Myocyte (in vitro differentiated cells): ENCODE measurements at regions not wholly inside any gene's neighbourhood (a gene's known extent, or its start where the extent isn't known, plus 50 kb on each side); places are given as distances from the start of the nearest gene placed in this dataset.
"Not testable (repeated sequence)": the region's sequence is repeated elsewhere in the genome, so short reads cannot be mapped to it uniquely, and the experiment has no call there.

Experiments used
- DNase-seq: peaks from one replicate; pipeline ENCODE4 v3.0.0-alpha.2; 2012; ENCODE audit warnings: low read depth

DNA sequence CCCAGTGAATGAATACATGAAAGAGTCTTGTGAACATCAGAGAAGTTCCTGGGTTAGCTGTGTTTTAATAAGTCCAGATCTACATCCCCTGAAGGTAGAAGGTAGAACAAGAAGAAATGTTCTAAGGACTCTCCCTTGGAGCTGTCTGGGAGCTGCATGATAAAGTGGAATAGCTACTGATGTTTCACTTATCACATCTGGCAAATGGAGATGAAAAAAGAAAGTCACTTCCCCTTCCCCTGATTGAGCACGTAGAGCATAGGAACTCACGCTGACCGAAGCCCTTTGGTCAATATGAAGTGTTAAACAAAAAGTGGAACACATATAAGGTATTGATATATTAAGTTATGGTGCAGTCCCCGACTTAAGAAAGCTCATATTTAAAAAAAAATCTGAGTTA lies 53.2 kb upstream of the PARP1 start:
- no peak for DNase-seq

DNA sequence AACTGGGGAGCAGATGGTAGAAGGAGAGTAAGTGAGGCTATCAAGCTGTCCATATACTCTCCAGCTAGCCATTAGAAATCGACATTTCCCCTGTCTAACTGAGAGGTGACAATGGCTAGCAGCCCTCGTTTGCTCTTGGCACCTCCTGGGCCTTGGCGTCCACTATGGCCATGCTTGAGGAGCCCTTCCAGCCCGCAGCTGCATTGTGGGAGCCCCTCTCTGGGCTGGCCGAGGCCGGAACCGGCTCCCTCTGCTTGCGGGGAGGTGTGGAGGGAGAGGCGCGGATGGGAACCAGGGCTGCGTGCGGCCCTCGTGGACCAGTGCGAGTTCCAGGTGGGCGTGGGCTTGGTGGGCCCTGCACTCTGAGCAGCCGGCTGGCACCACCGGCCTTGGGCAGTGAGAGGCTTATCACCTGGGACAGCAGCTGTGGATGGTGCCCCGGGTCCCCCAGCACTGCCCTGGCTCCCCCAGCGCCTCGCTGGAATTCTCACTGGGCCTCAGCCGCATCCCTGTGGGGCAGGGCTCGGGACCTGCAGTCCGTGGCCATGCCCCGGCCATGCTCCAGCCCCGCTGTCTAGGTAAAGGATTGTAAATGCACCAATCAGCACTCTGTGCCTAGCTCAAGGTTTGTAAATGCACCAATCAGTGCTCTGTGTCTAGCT lies 56.2 kb upstream of the PARP1 start:
- DNase-seq, result no peak

DNA sequence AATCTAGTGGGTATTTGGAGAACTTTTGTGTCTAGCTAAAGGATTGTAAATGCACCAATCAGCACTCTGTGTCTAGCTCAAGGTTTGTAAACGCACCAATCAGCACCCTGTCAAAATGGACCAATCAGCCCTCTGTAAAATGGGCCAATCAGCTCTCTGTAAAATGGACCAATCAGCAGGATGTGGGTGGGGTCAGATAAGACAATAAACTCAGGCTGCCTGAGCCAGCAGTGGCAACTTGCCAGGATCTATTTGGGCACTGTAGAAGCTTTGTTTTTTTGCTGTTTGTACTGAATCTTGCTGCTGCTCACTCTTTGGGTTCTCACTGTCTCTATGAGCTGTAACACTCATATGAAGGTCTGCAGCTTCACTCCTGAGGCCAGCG lies 56.7 kb upstream of the PARP1 start:
- DNase-seq, result not testable (repeated sequence)

DNA sequence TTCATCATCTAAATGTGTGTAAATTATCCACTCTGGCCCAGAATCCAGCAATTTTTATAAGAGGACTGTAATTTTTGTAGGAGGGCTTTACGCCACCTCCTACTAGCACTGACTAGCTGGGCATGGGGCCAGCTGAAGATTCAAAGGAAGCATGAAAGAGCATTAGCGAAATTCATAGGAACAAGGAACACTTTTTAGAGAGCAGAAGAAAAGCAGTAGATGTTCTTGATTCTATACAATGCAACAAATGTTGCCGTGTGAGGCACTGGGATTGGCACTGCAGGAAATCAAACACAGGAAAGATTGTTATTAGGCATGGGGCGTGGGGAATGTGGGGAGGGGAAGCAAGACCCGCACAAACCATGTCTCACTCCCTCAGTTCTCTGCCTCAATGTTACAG lies 58.4 kb upstream of the PARP1 start:
- no peak for DNase-seq

DNA sequence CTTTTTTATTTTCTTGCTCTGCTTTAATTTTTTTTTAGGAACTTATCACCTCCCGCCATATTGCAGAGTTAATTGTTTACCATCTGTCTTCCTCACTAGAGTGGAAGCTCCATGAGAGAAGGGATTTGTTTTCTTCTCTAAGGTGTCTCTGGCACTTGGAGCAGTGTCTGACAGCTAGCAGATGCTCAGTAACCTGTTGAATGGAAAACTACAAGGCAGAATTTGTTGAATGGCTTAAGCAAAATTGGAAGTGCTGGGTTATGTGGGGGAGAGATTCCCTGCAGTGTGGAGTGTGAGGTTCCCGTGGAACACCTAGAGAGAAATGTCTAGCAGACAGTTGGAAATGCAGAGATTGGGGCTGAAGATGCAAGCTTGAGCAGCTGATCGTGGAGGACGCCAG lies 59.5 kb upstream of the PARP1 start:
- DNase-seq, result no peak

DNA sequence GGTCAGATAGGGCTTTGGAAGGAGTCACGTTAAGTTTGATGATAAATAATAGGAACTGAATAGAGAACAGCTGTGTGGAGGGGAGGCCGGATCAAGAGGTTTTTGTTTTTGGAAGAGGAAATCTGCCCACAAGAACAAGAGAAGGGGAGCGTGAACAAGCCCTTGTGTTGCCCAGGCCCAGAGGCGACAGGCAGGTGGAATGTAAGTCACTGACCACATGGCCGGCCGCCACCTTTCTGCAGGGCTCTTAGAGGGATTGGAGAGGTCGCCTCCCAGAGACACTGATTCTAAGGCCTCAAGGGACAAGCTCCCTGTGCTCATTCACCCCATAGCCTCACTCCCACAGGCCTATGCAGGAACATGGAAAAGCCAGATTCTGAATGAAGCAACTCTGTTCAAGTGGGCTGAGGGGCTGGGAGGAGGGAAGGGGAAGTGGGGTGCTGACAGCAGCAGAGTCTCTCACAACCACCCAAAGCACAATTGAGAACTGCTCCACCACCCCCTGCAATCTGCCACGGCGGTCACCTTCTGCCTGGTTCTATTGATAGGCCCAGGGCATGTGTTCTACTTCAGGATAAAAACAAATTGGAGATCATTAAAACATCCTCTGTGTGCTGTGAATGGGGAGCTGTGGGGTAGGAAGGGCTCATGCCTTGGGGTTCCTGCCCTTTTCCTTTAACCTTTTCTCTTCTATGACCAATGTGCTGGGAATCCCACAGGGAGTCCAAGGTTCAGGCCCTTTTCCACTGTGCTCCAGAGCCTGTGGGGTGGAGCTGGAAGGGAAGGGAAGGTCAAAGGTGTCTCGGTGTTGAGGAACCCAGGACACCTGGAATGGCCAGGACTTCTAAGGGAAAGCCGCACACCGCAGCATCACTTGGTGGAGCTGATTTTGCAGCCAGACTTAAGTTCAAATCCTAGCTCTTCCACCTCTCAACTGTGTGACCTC lies 63.3 kb upstream of the PARP1 start:
- peak; percentile 26 for DNase-seq

DNA sequence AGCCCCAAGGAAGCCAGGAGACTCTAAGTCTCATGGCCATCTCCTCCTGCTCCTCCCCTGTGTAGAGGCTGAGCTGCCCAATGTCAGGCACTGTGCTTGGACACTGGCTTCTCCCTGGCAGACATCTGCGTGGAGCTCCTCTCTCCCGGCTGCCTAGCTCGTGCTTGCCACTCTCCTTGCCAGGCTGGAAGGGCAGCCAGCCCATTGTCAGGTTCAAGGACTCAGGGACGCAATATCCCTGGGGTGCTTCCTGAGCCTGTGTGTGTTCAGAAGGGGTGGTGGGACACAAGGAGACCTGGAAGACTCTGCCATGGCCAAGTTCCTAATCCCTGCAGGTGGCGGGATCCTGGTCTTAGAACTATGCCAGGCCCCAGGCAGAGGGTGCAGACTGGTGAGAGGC lies 65.4 kb upstream of the PARP1 start:
- no peak for DNase-seq

DNA sequence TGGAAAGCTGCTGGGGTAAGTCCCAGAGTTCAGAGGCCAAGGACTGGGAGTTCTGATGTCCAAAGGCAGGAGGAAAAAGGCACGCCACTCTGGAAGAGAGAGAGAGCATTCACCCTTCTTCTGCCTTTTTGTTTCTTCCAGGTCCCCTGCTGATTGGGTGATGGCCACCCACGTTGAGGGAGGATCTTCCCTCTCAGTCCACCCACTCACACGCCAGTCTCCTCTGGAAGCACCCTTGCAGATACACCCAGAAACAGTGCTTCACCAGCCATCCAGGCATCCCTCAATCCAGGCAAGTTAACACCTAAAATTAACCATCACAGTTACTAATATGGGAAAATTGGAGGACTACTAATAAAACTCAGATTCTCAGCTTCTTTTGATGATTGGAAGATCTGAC lies 66.1 kb upstream of the PARP1 start:
- no peak for DNase-seq

DNA sequence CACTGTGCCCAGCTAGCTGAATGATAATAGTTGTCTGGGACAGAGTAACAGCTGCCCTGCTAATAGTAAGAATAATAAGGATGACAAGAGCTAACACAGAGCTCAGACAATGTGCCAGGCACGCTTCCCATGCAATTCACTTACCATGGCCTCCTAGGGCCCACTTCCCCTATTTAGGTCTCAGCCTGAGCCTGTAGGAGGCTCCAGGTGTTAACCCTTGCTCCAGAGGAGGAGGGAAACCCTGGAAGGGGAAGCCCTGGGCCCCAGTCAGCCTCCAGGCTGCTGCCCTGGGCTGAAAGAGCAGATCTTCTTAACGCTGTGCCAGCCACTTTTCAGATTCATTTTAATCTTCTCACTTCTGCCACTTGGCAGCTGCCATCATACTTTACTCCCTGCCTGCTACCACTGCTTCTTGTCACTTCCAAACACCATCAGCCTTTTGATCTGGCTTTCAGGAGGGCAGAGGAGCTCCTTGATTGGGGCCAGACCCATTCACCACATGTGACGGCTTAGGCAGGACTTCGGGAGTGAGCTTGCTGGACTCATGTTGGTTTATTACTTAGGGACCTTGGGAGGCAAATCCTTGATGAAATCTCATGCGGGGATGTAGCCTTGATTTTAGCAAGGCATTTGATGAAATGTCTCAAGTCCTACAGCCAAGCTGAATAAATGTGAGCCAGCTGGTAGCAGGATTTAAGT lies 66.7 kb upstream of the PARP1 start:
- no peak for DNase-seq

DNA sequence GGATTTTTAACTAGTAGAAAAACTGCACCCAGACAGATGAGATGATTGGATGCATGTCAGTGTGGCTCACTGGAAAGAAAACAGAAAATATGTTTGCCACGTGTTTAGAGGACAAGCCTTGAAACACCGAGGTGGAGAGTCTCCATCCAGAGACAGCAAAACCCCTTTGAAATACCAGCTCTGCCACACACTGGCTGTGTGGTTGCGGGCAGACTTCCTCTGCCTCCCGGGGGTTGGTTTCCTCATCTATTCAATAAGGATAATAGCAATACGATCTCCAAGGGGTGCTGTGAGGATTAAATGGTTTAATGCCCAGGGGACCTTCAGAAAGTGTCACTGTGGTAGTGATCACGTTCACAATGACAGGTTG lies 67.2 kb upstream of the PARP1 start:
- no peak for DNase-seq

DNA sequence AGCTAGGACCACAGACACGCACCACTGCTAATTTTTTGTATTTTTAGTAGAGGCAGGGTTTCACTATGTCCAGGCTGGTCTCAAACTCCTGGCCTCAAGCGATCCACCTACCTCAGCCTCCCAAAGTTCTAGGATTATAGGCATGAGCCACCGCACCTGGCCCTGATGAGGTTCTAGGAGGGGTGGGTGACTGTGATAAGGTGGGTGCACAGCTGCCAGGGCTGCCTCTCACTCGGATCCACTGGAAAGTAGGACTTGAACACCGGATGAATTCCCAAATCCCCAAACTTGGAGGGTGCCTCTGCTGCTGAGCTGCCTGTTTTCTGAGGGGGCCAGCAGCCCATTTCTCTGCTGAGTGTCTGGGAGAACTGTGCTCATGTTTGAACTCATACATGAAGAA lies 68.2 kb upstream of the PARP1 start:
- no peak for DNase-seq

DNA sequence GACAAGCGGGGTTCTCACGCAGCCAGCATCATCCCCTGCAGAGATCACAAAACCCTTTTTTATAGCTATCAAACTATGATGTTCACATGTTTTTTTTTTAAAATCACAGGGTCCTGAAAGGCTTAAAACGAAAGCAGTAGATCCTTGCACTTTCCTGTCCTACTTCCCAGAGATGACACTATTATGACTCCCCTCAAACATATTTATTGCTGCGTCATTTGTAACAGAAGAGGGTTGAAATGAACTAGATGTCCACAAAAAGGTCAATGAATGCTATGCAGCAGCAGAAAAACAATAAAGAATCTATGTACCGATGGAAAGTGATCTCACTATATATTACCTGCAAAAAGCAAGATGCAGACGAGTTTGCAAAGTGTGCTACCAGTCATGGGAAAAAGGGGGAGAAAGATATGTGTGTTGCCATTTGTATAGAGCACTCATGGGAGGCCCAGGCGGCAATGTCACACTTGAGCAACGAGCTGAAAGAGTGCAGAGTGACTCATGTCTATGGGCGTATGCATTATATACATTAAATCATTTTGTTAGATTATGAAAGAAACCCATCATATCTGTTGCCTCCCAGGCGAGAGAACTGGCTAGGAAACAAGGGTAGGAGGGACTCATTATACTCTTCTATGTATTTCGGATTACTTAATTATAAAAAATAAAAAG lies 68.9 kb upstream of the PARP1 start:
- no peak for DNase-seq

DNA sequence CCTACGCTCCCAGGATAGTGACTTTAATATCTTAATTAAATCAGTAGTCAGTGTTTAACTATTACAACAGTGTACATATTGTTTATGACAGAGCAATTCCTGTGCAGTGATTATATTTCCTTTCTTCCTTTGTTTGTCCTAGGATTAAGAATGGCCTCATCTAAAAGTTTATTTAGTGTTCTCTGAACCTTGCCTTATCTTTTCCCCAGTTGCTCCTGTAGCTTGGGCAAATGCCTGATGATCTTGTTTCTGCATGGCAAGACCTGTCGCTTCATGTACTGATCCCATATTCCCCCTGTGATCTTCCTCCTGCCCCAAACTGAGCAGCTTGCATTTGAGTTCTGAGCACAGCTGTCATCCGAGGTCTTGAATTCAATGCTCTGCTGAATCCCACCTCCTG lies 69.1 kb upstream of the STUM start:
- DNase-seq, result no peak

DNA sequence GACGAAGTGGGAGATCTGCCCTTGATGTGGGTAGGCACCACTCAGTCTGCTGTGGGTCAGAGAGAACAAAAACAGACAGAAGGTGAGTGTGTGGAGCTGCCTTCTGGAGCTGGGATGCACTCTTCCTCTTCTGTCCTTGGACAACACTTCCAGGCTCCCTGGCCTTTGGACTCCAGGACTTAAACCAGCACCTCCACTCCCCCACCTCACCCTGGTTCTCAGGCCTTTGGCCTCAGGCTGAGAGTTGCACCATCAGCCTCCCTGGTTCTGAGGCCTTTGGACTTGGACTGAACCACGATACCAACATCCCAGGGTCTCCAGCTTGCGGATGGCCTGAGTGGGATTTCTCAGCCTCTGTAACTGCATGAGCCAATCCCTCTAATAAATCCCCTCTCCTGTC lies 68.1 kb upstream of the STUM start:
- no peak for DNase-seq

DNA sequence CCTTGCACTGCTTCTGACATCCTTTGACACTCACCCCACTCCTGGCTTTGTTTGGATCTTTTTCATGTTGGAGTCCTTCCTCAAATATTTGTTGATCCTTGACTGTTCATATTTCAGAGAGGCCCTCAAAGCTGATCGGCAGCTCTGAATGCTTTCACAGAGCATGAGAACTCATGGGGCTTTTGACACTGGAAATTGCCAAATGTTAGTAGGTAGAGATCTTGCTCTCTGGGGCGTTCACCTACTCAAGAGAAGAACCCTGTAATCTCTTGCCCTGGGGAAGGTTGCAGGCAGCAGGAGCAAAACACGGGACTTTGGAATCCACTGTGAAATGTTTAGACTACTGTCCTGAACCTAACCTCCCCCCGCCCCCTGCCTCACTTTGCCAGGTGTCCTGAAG lies 67.4 kb upstream of the STUM start:
- no peak for DNase-seq

DNA sequence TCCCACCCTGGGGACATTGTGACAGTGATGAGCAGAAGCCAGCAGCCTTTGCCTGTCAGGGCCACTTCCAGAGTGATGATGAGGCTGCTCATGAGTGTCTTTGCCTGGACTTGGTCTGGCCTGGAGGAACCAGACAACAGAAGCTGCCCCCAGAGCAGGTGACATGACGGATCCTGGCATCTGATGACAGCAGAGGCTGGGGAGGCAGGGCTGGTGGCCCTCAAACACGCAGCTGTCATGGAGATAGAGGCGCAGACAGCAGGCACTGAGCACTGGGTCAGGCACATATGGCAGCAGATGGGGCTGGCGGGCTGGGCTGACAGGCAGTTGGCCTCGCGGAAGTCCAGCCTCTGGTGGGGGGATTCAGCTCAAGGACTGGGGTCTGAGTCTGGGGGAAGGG lies 66.4 kb upstream of the STUM start:
- DNase-seq, result peak; percentile 31

DNA sequence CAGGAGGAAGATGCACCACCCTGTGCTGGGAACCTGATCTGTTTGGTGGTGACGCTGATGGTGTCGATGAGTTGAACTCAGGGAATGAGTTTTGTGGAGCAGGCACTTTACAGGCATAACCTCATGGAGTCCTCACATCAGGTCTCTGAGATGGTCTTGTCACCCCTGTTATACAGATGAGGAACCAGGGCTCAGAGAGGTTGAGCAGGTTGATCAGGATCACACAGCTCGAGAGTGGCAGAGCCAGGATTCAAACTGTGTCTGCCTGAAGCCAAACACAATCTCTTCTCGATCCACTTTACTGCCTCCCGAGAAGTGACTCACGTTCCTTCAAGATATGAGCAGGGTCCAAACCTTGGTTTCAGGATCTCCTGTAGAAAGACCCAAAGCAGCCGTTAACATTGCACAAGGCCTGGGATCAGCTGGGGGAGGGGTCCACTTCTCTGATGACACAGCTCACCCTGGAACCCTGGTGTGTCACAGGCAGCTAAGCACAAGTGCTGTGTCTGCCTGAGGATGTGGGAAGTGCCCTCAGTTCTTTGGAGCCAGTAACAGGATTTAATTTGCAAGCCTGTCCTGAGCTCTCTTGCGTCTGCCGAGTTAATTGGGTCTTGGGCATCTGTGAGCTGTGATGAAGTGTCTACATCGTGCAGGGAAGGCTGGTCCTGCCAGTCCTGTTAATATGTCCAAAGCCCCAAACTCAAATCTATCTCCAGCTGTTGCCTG lies 65.4 kb upstream of the STUM start:
- DNase-seq, result no peak

DNA sequence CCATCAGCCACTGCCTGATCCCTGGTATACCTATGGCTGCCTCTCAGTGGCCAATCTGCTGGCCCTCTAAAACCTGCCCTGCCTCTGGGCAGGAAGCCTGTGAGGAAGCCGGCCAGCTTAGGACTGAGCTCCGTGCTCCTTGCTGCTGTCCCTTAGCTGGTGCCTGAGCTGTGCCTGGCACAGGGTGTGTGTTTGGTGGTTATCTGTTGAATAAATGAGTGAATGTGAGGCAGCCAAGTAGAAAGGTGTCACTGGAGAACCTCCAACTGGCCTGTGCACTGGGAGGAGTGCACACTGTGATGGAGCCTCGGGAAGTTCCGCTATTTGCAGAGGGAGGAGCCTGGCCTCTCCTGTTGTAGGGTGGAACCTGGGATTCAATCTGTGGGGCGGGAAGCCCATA lies 63.4 kb upstream of the STUM start:
- DNase-seq, result no peak

DNA sequence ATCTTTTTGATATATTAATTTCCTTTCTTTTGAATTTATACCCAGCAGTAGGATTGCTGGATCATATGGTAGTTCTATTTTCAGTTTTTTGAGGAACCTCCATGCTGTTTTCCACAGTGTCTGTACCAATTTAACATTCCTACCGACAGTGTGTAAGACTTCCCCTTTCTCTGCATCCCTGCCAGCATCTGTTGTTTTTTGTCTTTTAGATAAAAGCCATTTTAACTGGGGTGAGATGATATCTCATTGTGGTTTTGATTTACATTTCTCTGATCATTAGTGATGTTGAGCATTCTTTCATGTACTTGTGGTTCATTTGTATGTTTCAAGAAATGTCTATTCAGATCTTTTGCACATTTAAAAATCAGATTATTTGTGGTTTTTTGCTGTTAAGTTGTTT lies 62.4 kb upstream of the STUM start:
- DNase-seq, result no peak

DNA sequence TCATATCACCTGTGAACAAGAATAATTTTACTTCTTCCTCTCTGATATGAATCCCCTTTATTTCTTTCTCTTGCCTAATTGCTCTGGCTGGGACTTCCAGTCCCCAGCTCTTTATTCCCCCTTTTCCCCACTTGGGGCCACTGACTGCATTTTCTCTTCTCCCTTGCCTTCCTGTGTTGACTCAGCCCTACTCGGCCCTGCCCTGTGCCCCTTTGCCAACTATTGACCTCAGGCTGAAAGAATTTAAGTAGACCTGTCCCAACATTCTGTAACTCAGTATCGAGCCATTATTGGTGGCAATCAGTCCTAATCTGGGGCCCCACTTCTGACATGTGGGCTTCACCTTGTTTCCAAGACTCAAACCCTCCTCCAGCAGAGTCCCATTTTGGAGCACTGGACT lies 60.6 kb upstream of the STUM start:
- DNase-seq, result no peak
